ENCODE measurements at regions not wholly inside any gene's neighbourhood (a gene's known extent, or its start where the extent isn't known, plus 50 kb on each side); places are given as distances from the start of the nearest gene placed in this dataset.

GRCh38 chr14:43988989-43989388 is 518.1 kb downstream of the FSCB start:
- DNase-seq (ENCODE audit: low read depth, low spot score), result no peak
- H3K4me3 ChIP-seq (ENCODE audit: low read depth, low read length), result no peak overlapping the region
- no peak for TF ChIP-seq CTCF (IDR thresholded peaks at IDR 0.05; ENCODE audit: insufficient read depth, low read length, missing control alignments)
- POLR2A ChIA-PET, result no interaction called here
- CTCF ChIA-PET, result no interaction called here

GRCh38 chr14:43983721-43984120 is 523.4 kb downstream of the FSCB start:
- ChIA-PET CTCF (no interaction called here), POLR2A (no interaction called here)
- no peak overlapping the region for H3K4me3 ChIP-seq (ENCODE audit: low read depth, low read length)
- no peak for DNase-seq (ENCODE audit: low read depth, low spot score)
- TF ChIP-seq CTCF (IDR thresholded peaks at IDR 0.05; ENCODE audit: insufficient read depth, low read length, missing control alignments), result no peak

- no peak overlapping the region for H3K4me3 ChIP-seq (ENCODE audit: low read depth, low read length)
- POLR2A ChIA-PET, result no interaction called here
- no peak for DNase-seq (ENCODE audit: low read depth, low spot score)
- TF ChIP-seq CTCF (IDR thresholded peaks at IDR 0.05; ENCODE audit: insufficient read depth, low read length, missing control alignments), result no peak
- CTCF ChIA-PET, result no interaction called here
These were observed 525.8 kb downstream of the FSCB start for GRCh38 chr14:43981135-43981768.

- TF ChIP-seq CTCF (IDR thresholded peaks at IDR 0.05; ENCODE audit: insufficient read depth, low read length, missing control alignments), result no peak
- DNase-seq (ENCODE audit: low read depth, low spot score), result no peak
- no peak overlapping the region for H3K4me3 ChIP-seq (ENCODE audit: low read depth, low read length)
- ChIA-PET CTCF (no interaction called here), POLR2A (no interaction called here)
These were observed 550.3 kb downstream of the FSCB start for GRCh38 chr14:43956741-43957140.

- ChIA-PET POLR2A (no interaction called here), CTCF (no interaction called here)
- no peak overlapping the region for H3K4me3 ChIP-seq (ENCODE audit: low read depth, low read length)
- no peak for TF ChIP-seq CTCF (IDR thresholded peaks at IDR 0.05; ENCODE audit: insufficient read depth, low read length, missing control alignments)
- DNase-seq (ENCODE audit: low read depth, low spot score), result no peak
These were observed 557.7 kb downstream of the FSCB start for GRCh38 chr14:43949400-43949799.

- no peak overlapping the region for H3K4me3 ChIP-seq (ENCODE audit: low read depth, low read length)
- no peak for TF ChIP-seq CTCF (IDR thresholded peaks at IDR 0.05; ENCODE audit: insufficient read depth, low read length, missing control alignments)
- ChIA-PET CTCF (no interaction called here), POLR2A (no interaction called here)
- DNase-seq (ENCODE audit: low read depth, low spot score), result no peak
These were observed 567.2 kb downstream of the FSCB start for GRCh38 chr14:43939836-43940235.
